ENCODE measurements at regions not wholly inside any gene's neighbourhood (a gene's known extent, or its start where the extent isn't known, plus 50 kb on each side); places are given as distances from the start of the nearest gene placed in this dataset.

GRCh38 chr6:145483191-145483996 is 251.9 kb downstream of the EPM2A start:
- DNase-seq, result no peak

DNA sequence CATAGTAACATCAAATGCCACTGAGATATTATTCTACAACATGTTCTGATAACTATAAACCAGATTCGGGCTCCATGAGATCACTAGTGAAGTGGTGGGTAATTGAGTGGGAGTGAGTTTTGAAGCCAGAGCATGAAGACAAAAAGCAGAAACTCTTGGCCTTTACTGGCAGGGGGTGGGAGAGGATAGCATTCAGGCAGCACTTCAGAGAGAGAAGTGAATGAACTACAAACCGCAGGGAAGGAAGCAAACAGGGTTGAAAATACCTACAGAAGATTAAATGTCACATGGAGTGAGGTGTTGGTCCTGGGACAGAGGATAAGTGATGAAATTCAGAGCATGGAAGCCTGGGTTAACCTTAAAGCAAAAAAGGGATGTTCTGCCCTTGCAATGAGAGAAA is 250.0 kb downstream of the EPM2A start:
- DNase-seq, result no peak

DNA sequence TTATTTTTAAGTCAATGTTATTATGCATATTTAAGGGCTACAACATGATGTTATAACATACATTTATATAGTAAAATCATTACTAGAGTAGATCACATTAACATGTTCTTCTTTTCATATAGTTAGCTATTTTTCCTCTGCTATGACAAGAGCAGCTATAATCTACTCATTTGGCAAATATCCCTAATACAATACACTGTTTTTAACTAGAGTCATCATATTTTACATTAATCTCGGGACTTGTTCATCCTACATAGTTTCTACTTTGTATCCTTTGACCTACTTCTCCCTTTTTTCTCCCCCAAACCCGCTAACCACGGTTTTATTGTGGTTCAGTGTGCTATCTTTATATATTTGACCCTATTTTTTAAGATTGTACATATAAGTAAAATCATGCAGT is 249.0 kb downstream of the EPM2A start:
- no peak for DNase-seq

DNA sequence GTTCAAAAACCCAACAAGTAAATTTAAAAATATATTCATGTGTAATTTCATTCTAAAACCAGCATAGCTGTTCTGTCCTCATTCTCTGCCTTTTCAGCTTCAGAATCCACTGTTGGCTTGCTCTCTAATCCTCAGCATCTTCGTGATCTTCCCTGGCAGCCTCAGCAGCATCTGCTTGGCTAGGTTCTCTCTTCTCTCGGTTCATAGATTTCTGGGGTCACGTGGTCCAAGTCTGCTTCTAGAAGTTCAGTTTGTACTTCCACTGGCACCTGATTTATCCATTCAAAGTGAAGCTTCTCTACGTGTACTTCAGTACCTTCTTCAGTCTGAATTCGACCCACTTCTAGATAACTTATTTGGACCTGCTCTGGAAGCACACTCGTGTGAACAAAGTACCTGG is 245.7 kb downstream of the EPM2A start:
- no peak for DNase-seq

- DNase-seq, result no peak
Observed at GRCh38 chr6:145490068-145490467, 245.3 kb downstream of the EPM2A start.

DNA sequence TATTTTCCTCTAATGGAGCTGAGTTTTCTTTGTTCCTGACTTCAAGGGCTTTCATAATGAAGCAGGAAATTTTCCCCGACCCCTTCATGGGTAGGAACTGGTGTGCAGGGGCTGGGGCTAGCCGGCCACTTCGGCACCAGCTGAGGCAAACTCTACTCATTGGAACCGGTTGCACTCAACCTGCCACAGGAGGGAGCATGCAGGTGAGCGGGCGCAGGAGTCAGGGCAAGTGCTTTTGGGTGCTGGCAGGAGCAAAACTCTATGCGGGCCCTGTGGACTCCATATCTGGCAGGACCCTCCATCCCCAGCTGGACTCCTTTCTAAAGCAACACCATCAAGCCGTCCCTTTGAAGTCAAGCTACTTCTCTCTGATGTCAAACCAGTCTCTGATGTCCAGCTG is 244.2 kb downstream of the EPM2A start:
- DNase-seq, result no peak

GRCh38 chr6:145497006-145497405 is 238.3 kb downstream of the EPM2A start:
- no peak for DNase-seq

GRCh38 chr6:145498425-145498824 is 236.9 kb downstream of the EPM2A start:
- no peak for DNase-seq

DNA sequence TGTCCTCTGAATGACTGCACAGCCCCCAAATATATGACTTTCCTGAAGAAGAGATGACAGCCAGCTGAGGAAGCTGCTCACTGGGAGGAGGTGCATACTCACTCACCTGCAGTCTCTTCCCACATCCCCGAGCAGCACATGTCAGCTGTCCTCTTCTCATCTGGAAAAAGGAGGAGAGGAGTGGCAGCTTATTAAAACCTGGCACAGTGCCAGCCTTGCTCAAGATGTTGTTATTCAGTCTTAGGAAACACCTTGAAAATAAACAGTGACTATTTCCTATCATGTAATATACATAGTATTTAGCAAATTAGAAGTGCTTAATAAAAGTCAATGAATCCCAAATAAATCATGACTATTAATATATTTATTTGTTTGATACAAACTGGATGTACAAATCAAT is 232.9 kb downstream of the EPM2A start:
- no peak for DNase-seq

GRCh38 chr6:145506136-145506535 is 229.2 kb downstream of the EPM2A start:
- DNase-seq, result no peak

DNA sequence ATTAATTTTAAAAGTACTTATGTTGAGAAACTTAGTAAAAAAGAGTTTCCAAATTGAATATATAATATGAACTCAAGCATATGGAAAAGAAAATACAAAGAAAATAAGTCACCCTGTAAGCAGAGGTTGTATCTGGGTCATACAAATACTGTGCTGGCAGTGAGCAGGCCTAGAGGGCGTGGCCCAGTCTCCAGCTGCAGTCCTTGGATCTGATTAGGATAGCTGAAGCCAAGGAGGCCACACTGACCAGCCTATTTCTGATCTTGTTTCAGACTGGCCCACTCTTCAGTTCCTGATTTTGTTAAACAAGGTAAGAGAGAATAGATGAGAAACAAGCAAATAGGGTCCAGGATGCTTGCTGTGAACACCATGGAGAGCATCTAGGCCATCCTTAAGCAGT is 228.8 kb downstream of the EPM2A start:
- DNase-seq, result no peak

DNA sequence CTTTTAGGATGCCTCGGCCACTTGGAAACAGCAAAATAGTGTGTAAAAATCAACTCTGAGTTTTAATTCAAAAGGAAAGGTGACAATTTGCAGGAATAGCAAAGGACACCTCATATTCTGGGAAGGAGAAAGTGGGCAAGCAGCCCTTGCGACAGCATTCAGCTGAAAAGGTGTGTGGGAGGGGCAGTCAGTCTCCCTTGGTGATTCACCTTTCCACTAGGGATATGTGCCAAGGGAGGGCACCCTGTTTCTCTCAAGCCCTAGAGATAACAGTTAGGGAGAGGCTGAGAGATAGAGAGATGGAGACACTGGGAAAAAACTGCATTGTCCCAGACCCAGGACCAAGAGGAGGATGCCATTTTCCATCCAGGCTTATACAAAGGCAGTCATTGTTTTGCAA is 228.1 kb downstream of the EPM2A start:
- DNase-seq, result no peak

- no peak for DNase-seq
Observed at GRCh38 chr6:145508107-145508506, 227.2 kb downstream of the EPM2A start.

DNA sequence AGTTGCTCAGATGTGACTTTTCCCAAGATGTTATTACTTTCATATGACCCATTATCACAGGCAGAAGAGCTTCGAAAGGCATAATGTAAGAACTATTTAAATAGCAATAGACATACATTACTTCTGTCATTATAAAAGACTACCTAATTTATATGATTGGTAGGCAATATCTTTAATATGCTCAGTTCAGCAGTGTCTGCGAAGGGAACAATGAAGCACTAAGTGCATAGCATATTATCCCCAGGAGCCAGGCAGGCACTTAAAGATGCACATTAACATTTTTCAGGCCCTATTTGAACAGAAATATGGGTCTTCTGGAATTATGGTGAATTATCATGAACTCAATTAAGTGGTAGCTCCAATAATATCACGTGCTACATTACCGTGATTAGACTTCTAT is 217.8 kb downstream of the EPM2A start:
- DNase-seq, result no peak

GRCh38 chr6:145525038-145525437 is 210.3 kb downstream of the EPM2A start:
- DNase-seq, result no peak

GRCh38 chr6:145529582-145529981 is 205.7 kb downstream of the EPM2A start:
- DNase-seq, result no peak

DNA sequence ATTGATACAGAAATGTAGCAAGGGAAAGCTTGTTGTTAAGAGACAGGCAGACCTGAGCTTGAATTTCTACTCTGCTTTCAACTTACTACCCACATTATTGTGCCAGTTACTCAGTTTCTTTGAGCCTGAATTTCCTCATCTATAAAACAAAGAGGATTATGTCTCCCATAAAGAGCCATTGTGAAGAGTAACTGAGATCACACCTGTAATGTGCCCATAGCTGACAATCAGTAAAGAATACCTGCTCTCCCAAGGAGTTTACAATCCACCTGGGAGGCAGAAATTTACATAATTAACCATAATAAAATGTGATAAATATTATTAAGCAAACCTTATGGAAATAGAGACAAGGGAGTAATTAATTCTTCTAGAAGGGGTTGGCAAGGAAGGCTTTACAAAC is 204.9 kb downstream of the EPM2A start:
- DNase-seq, result no peak

GRCh38 chr6:145531032-145531431 is 204.3 kb downstream of the EPM2A start:
- DNase-seq, result no peak

DNA sequence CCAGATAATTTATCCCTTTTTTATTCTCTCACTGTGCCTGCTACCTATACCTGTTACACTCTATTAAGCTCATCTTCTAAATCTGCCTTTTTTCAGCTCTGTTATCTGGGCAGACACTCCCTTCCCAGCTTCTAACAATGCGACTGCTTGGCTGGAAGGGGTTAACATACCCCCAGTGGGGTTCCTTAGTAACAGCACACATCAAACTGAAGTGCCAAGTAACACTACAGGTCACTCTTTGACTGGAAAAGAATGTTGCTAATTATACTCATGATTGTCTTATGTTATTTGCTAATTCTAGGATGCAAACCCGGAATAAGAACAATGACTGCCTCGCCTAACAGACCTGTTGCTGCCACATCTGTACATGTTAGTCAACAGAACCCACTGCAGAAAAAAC is 203.5 kb downstream of the EPM2A start:
- DNase-seq, result no peak

GRCh38 chr6:145532361-145532760 is 203.0 kb downstream of the EPM2A start:
- no peak for DNase-seq

DNA sequence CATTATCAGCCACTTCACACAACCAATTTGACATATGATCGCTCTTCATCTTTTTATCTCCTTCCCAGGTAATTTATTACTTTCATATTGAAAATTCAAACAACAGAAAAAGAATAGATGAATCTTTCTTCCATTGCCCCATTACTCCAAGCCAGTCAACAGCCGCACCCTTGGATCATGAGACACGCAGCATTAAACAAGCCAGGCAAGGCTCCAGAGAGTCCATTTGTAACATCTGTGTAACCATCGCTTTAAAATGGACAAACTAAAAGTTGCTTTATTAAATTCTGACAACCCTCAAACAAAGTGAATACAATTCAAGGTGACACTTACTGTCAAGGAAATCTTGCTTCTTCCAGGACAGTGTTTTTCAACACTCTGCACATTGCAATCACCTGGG is 200.3 kb downstream of the EPM2A start:
- DNase-seq, result no peak

DNA sequence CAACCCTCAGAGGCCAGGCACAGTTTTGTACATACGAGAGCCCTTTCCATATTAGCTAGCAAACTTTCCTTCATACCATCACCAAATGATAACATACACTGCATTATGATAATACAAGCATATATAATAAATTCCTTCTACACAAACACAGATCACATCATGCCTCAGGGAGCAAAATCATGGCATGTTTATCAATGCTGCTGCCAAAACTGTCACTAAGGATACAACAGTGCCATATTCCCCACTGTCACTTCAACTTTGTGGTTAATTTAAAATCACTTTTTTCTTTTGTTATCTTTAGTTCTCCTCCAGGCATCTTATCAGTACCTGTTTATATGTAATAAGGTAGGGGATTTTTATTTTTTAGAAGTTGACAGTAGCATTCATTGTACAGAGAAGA is 196.3 kb downstream of the EPM2A start:
- DNase-seq, result no peak

- no peak for DNase-seq
Observed at GRCh38 chr6:145539831-145540230, 195.5 kb downstream of the EPM2A start.

- no peak for DNase-seq
Observed at GRCh38 chr6:145540741-145541140, 194.6 kb downstream of the EPM2A start.

DNA sequence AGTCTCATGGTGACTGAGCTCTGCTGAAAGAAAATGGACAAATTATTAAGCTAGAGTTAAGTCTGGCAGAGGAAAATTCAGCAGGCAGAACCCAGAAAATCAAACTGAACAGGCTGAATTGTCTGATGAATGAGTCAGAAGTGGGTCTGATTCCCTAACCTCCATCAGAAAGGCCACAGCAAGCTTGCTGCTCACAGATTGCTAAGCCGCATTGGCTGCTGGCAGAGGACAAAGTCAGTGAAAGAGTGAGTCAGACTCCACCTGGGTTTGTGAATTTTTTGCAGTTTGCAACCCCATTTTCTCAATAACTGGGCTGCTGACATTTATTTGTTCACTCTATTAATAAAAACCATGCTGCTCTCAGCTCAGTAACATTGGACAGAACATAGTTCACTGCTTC is 191.3 kb downstream of the EPM2A start:
- DNase-seq, result no peak

Measured in AML-193 (cell line).